ENCODE measurements at regions not wholly inside any gene's neighbourhood (a gene's known extent, or its start where the extent isn't known, plus 50 kb on each side); places are given as distances from the start of the nearest gene placed in this dataset.
A peak's percentile ranks its signal among the peaks of the same experiment; 100 is the strongest.

DNA sequence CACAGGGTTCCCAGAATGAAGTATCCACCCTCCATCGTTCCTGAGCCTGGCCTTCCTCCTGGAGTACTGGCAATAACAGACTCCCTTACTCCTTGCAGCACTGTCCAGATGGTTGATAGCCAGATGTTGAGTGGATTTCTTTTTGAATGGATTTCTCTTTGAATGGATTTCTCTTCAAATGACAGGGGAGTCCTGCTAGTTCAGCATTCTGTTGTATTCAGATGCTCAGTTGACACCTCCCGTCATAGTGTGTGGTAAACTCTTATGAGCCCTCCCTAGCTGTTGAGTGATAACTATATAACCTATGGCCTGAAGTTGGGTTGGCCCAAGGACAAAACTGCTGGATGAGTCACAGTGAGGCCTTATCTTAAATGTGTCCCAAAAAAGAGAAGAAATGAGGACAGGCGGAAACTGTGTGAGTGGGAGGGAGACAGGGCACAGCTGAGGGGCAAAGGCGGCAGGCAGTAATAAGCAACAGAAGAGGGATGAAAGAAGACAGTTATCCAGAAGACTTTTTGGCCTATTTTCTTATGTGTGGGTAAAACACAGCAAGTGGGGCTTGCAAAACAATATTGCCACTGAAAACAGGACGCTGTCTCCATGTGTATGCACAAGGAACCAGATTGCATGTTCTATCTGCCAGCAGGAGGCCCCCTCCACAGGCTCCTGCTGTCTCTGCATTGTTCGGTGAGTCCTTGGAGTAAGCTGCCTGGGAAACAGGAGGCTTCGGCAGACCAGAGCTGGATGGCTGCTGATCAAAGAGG lies 209.5 kb upstream of the S1PR3 start:
- H2BK120ac ChIP-seq (ENCODE audit: low read depth, low read length), result peak overlapping the region; percentile 91
- CTCF ChIA-PET, result no interaction called here
- H3K79me1 ChIP-seq (ENCODE audit: low read depth in 1 of 2, low read length in 2 of 2), result no peaks in the 10 kb centered on the region
- H2AK9ac ChIP-seq (replicated peaks; ENCODE audit: low read depth, low read length, poor library complexity), result peak overlapping the region; percentile 8
- no peaks in the 10 kb centered on the region for H3K36me3 ChIP-seq (ENCODE audit: control insufficient read depth, insufficient read depth, low read length)
- H4K8ac ChIP-seq (ENCODE audit: low read depth in 2 of 2, low read length in 2 of 2), result peak overlapping the region in 1 of 2 experiments; percentile 79; a peak in 2 of 4 replicates
- no peak overlapping the region for H3K4me2 ChIP-seq (ENCODE audit: low read depth, low read length)
- H3K4me3 ChIP-seq (ENCODE audit: insufficient read depth, low read depth, low read length), result no peak overlapping the region
- peaks cover 26% of the 10 kb centered on the region for H3K4me1 ChIP-seq (ENCODE audit: control insufficient read depth, insufficient read depth, low read length)
- intact Hi-C loops (cut with micrococcal nuclease), result loop anchor here (5.0 kb wide), 1 partner anchor 210 kb away; the partner anchor contains the start of gene S1PR3
- no peak overlapping the region for H3K56ac ChIP-seq (ENCODE audit: extremely low read depth, insufficient read depth, low read length)
- 40% methylated on average over 3 of the region's 7 CpGs; no CpG with 5 or more reads in 1 of the 2 experiments for WGBS, 2 experiments (ENCODE audit: extremely low coverage in 2 of 2, insufficient read length in 1 of 2)
- peak overlapping the region; percentile 44; the same call in 1 of the 2 replicates for H3K27ac ChIP-seq (ENCODE audit: insufficient read depth, low read length)
- peak overlapping the region; percentile 88 for H3K4ac ChIP-seq (ENCODE audit: low read depth, low read length)
- H2BK15ac ChIP-seq (ENCODE audit: low read depth, low read length), result peak overlapping the region; percentile 45; the same call in 2 of the 3 replicates
- peak overlapping the region; percentile 34; the same call in 1 of the 2 replicates for H3K14ac ChIP-seq (replicated peaks; ENCODE audit: low read depth, low read length)
- in situ Hi-C loops (cut with MboI; ENCODE audit: low sequenced_read_pairs), result no loop called here
- dilution Hi-C loops (cut with HindIII; ENCODE audit: low sequenced_read_pairs, unreplicated experiment), result no loop called here
- H2BK20ac ChIP-seq (ENCODE audit: low read depth, low read length), result peak overlapping the region; percentile 75
- peak overlapping the region; percentile 88 for H2AK5ac ChIP-seq (ENCODE audit: low read depth, low read length)
- H4K20me1 ChIP-seq (ENCODE audit: insufficient read depth, low read length), result no peaks in the 10 kb centered on the region
- peak; percentile 80 for ATAC-seq (ENCODE audit: low read depth)
- DNase-seq, result peak; percentile 74
- peak overlapping the region; percentile 39; the same call in 1 of the 2 replicates for H4K5ac ChIP-seq (ENCODE audit: low read depth, low read length)
- H4K91ac ChIP-seq (ENCODE audit: insufficient read depth, low read depth, low read length), result peak overlapping the region; percentile 19; the same call in 1 of the 2 replicates
- POLR2A ChIA-PET (ENCODE audit: unreplicated experiment), result no interaction called here
- no peak overlapping the region for H3K9ac ChIP-seq (ENCODE audit: low read depth, low read length)
- H3K23ac ChIP-seq (ENCODE audit: low read depth, low read length), result no peak overlapping the region
- H3K27me3 ChIP-seq (ENCODE audit: control insufficient read depth, insufficient read depth, low read length), result no peaks in the 10 kb centered on the region
- peak overlapping the region; percentile 39 for H2BK5ac ChIP-seq (ENCODE audit: low read depth, low read length, poor library complexity, severe bottlenecking)
- H2AFZ ChIP-seq (replicated peaks; ENCODE audit: low read length, poor library complexity), result peak overlapping the region; percentile 57
- peaks cover 12% of the 10 kb centered on the region for H3K9me1 ChIP-seq (ENCODE audit: insufficient read depth, low read length)
- TF ChIP-seq RFX5 (IDR thresholded peaks at IDR 0.05; ENCODE audit: low read depth, low read length) (no peak), SMC3 (IDR thresholded peaks at IDR 0.05; ENCODE audit: low read depth, low read length) (peak; percentile 48), FOS (IDR thresholded peaks at IDR 0.05; ENCODE audit: low read depth, low read length) (0 out of 2 replicates have a peak, but pooled peaks have one; percentile 12), RAD21 (IDR thresholded peaks at IDR 0.05; ENCODE audit: low read length) (peak; percentile 64), CTCF (conservative IDR thresholded peaks at IDR 0.05; ENCODE audit: low read depth, low read length) (peak; percentile 53), MXI1 (IDR thresholded peaks at IDR 0.05; ENCODE audit: borderline replicate concordance, low read depth, low read length) (peak; percentile 51; the same call in 1 of the 2 replicates)
- peak overlapping the region; percentile 68; the same call in 1 of the 2 replicates for H3K18ac ChIP-seq (ENCODE audit: low read depth, low read length)
- no TSS peak for BruUV-seq (replicated peaks)
- H3K9me3 ChIP-seq (ENCODE audit: control insufficient read depth, insufficient read depth, low read length), result no peaks in the 10 kb centered on the region

All from IMR-90 (cell line).